ENCODE measurements at regions not wholly inside any gene's neighbourhood (a gene's known extent, or its start where the extent isn't known, plus 50 kb on each side); places are given as distances from the start of the nearest gene placed in this dataset.

GRCh38 chr6:106918115-106918514 lies 56.4 kb downstream of the CD24 start:
- no peak for DNase-seq
- no peak for TF ChIP-seq CTCF (IDR thresholded peaks at IDR 0.05)
- no peak for TF ChIP-seq POLR2A (IDR thresholded peaks at IDR 0.05)
- no peaks in the 10 kb centered on the region for H3K9me3 ChIP-seq
- no peaks in the 10 kb centered on the region for H3K36me3 ChIP-seq
- no peak overlapping the region for H3K4me3 ChIP-seq
- H3K27ac ChIP-seq: no peak overlapping the region
- H3K27me3 ChIP-seq: no peaks in the 10 kb centered on the region
- no peaks in the 10 kb centered on the region for H3K4me1 ChIP-seq

GRCh38 chr6:106916891-106917290 lies 57.6 kb downstream of the CD24 start:
- Histone ChIP-seq H3K27ac (no peak overlapping the region), H3K9me3 (no peaks in the 10 kb centered on the region), H3K4me3 (no peak overlapping the region), H3K27me3 (no peaks in the 10 kb centered on the region), H3K4me1 (no peaks in the 10 kb centered on the region), H3K36me3 (no peaks in the 10 kb centered on the region)
- DNase-seq: no peak
- TF ChIP-seq CTCF (IDR thresholded peaks at IDR 0.05) (no peak), POLR2A (IDR thresholded peaks at IDR 0.05) (no peak)

- no peak overlapping the region for H3K27ac ChIP-seq
- DNase-seq: no peak
- H3K27me3 ChIP-seq: no peaks in the 10 kb centered on the region
- no peaks in the 10 kb centered on the region for H3K4me1 ChIP-seq
- no peaks in the 10 kb centered on the region for H3K9me3 ChIP-seq
- TF ChIP-seq CTCF (IDR thresholded peaks at IDR 0.05) (no peak), POLR2A (IDR thresholded peaks at IDR 0.05) (no peak)
- H3K36me3 ChIP-seq: no peaks in the 10 kb centered on the region
- no peak overlapping the region for H3K4me3 ChIP-seq
Observed at GRCh38 chr6:106913676-106914280, 60.8 kb downstream of the CD24 start.

- TF ChIP-seq CTCF (IDR thresholded peaks at IDR 0.05) (no peak), POLR2A (IDR thresholded peaks at IDR 0.05) (no peak)
- H3K27ac ChIP-seq: no peak overlapping the region
- DNase-seq: no peak
- H3K4me3 ChIP-seq: no peak overlapping the region
- no peaks in the 10 kb centered on the region for H3K4me1 ChIP-seq
- H3K27me3 ChIP-seq: no peaks in the 10 kb centered on the region
- no peaks in the 10 kb centered on the region for H3K9me3 ChIP-seq
- H3K36me3 ChIP-seq: no peaks in the 10 kb centered on the region
Observed at GRCh38 chr6:106913111-106913510, 61.4 kb downstream of the CD24 start.

- no peaks in the 10 kb centered on the region for H3K9me3 ChIP-seq
- H3K4me1 ChIP-seq: no peaks in the 10 kb centered on the region
- no peaks in the 10 kb centered on the region for H3K27me3 ChIP-seq
- no peaks in the 10 kb centered on the region for H3K36me3 ChIP-seq
- no peak overlapping the region for H3K27ac ChIP-seq
- H3K4me3 ChIP-seq: no peak overlapping the region
- no peak for DNase-seq
- TF ChIP-seq POLR2A (IDR thresholded peaks at IDR 0.05) (no peak), CTCF (IDR thresholded peaks at IDR 0.05) (no peak)
Observed at GRCh38 chr6:106912091-106912490, 62.4 kb downstream of the CD24 start.

All from Peyer's patch (tissue), 4 donors.